Mammary epithelial cell (primary cell): ENCODE measurements at regions not wholly inside any gene's neighbourhood (a gene's known extent, or its start where the extent isn't known, plus 50 kb on each side); places are given as distances from the start of the nearest gene placed in this dataset.

Source experiments
- CTCF ChIP-seq, 2 donors: IDR thresholded peaks in 1 of 2; conservative IDR thresholded peaks in 1 of 2; 2 replicates each; pipeline ENCODE4 v1.5.1; 2011 to 2012; ENCODE audit warnings: inconsistent platforms in 2 of 2, low read length in 2 of 2, mild to moderate bottlenecking in 2 of 2, control low read depth in 1 of 2, low read depth in 1 of 2; ENCODE audit not compliant: insufficient read depth in 1 of 2; ENCODE audit errors: extremely low read depth in 1 of 2
- EZH2 ChIP-seq: IDR thresholded peaks from 2 replicates; pipeline ENCODE4 v1.6.1; 2012; ENCODE audit warnings: low read length, inconsistent platforms, borderline replicate concordance

- TF ChIP-seq EZH2: no peak
- no peak for TF ChIP-seq CTCF (conservative IDR thresholded peaks at IDR 0.05 in 1 of 2, IDR thresholded peaks at IDR 0.05 in 1 of 2; ENCODE audit: extremely low read depth in 1 of 2, insufficient read depth in 1 of 2, low read depth in 1 of 2, low read length in 2 of 2)
These were observed 139.2 kb upstream of the CACNA1E start for GRCh38 chr1:181344091-181344490.
